Stimulated activated CD4-positive, alpha-beta T cell treated with anti-CD3 and anti-CD28 coated beads, Interleukin-2, amount 100 ng/mL, for 24 hours (primary cell): ENCODE measurements at regions not wholly inside any gene's neighbourhood (a gene's known extent, or its start where the extent isn't known, plus 50 kb on each side); places are given as distances from the start of the nearest gene placed in this dataset.

ENCODE experiments used
- DNase-seq, 2 donors: peaks; one replicate each; pipeline ENCODE4 v3.0.0-alpha.2; 2020

- no peak for DNase-seq
These were observed 500.7 kb downstream of the CETN3 start for GRCh38 chr5:89908876-89909275.

DNA sequence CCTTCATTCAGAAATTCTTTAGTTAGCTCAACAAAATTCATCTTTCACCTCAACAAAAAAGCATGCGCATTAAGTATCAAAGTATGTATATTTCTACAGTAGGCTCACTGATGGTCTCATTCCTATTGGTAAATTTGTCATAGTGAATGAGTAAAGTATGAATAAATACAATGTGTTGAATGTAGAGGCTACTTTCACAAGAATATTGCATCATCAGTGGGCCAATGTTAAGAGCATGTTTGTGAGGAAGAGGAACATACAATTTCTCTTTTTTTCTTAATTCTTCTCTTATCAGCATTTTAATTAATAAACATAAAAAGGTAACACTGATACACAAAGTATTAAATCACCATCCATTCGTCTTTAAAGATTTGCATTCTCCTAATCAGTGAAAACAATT is 505.1 kb downstream of the CETN3 start:
- DNase-seq = no peak

- no peak for DNase-seq
These were observed 507.6 kb downstream of the CETN3 start for GRCh38 chr5:89901983-89902382.

DNA sequence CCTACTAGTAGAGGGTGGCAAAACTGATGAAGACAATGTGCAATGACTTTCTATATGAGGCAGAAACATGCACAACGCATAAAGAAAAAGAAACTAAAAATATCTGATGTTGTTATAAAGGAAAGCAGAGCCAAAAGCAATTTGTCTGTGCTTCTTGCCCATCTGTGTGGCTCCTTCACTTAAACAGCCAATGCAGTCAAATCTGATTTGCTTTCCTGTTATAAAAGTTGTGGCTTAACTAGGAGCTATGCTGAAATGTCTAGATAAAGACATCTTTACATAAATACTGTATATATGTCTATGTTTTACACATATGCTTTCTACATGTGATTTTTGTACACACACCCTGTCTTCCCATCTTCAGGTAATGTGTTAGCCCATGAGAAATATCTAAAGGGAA is 508.2 kb downstream of the CETN3 start:
- no peak for DNase-seq

DNA sequence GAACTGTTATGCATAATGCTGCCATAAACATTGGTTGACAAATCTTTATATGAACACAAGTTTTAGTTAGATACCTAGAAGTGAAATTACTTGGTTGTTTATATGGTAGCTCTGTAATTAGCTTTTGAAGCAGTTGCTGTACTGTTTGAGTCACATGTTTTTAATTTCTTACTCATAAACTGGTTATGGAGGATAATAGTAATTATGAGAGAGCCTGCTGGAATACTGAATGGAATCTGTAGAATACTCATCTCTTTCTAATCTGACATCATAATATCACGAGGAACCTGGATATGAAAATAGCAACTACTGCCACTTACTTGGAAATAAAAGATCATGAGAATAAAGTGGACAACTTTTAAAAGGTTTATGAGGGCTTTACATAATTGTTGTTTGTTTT is 509.2 kb downstream of the CETN3 start:
- DNase-seq = no peak

DNA sequence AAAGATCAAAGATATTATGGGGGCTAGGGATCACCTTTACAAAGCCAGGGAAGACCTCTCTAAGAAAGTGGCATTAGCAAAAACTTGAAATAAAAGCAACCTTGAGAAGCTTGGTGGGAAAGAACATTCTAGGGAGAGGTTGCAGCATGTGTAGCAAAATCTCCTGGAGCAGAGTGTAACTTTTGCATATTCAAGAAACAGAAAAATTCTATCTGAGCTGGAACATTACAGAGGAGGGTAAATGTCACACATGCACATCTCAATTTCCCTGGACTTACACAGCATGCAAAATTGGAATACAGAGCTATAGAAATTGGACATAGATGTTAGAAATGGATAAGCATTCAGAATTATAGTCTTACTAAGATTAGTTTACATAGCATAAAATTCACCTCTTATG is 510.0 kb downstream of the CETN3 start:
- DNase-seq = no peak

DNA sequence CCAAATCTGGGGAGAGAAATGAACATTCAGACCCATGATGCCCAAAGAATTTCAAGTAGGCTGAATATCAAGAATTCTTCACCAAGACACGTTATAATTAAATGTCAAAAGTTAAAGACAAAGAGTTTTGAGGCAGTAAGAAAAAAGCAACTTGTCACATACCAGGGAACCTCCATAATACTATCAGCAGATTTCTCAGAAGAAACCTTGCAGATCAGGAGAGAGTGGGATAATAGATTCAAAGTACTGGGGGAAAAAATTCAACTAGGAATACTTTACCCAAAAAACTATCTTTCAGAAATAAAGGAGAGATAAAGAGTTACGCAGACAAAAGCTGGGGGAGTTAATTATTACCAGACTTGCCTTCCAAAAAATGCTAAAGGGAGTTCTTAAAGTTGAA is 516.0 kb downstream of the CETN3 start:
- no peak for DNase-seq

- no peak for DNase-seq
These were observed 523.9 kb downstream of the CETN3 start for GRCh38 chr5:89885670-89886069.

GRCh38 chr5:89883967-89884366 is 525.6 kb downstream of the CETN3 start:
- DNase-seq = no peak

GRCh38 chr5:89878140-89879132 is 531.1 kb downstream of the CETN3 start:
- no peak for DNase-seq

GRCh38 chr5:89871906-89872305 is 537.6 kb downstream of the CETN3 start:
- no peak for DNase-seq

DNA sequence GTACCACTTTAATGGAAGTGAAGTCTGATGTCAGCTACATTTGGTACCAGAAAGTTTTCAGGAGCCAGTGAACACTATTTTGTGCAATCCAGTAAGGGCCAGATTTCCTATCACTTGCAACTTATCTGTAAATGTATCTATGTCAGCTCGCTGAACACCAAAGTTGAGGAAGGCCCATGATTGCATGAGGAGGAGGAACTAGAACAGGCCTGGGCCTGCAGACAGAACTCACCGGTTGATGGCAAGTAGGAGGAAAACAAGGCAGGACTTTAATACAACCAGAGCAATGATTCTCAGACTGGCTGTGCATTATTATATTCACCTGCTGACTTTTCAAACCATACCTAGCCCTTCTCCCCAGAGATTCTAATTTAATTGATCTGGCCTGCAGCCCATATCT is 540.2 kb downstream of the CETN3 start:
- DNase-seq = no peak

DNA sequence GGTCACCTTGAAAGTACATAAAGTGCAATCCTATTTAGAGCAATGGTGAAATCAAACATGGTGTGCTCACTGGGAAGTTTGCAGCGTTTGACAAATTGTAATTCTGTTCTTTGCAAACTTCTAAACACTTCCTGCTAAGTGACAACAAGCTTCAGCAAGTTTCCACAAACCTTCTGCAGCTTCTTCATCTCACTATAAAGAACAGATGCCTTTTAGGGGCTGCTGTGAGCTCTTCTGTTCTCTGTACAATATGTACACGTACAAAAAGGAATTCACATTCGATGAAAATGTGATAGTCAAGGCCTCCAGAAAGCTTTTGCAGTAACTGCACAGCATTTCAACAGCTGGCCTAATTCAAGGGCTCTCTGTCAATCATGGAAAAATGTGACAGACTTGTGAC is 543.1 kb downstream of the CETN3 start:
- DNase-seq = no peak

DNA sequence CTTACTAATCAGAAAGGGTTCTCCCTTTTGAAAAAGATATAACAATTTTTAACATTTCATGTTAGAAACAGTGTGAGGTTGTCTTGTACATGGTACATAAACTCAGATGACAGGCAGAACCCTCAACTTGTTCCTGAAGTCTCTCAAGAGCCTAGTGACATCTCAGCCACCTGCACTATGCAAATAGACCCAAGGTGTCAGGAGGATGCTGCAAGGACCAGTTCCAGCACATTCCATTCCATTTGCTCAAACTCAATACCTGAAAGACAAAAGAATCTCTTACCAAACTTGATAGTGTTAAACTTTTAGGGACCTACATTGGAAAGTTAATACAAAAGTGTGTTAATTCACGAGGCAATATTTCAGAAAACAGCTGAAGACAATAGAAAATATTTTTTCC is 544.6 kb downstream of the CETN3 start:
- DNase-seq = no peak

DNA sequence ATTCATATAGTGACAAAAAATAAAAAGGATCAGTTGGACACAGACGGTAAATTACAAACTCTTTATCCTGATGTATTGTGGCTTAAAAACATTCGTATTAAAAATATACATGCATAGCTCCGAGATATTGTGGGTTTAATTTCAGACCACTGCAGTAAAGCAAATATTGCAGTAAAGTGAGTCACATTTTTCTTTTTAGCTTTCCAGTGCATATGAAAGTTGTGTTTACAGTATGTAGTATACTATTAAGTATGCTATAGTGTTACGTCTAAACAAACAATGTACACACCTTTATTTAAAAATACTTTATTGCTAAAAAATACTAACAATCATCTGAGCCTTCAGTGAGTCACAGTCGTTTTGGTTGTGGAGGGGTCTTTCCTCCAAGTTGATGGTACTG is 551.8 kb downstream of the CETN3 start:
- no peak for DNase-seq

GRCh38 chr5:89855417-89855816 is 554.1 kb downstream of the CETN3 start:
- no peak for DNase-seq

GRCh38 chr5:89851911-89852310 is 557.6 kb downstream of the CETN3 start:
- DNase-seq = no peak

GRCh38 chr5:89850513-89850865 is 559.1 kb downstream of the CETN3 start:
- DNase-seq = no peak

- no peak for DNase-seq
These were observed 559.6 kb downstream of the CETN3 start for GRCh38 chr5:89849830-89850512.

GRCh38 chr5:89847743-89848142 is 561.8 kb downstream of the CETN3 start:
- no peak for DNase-seq

DNA sequence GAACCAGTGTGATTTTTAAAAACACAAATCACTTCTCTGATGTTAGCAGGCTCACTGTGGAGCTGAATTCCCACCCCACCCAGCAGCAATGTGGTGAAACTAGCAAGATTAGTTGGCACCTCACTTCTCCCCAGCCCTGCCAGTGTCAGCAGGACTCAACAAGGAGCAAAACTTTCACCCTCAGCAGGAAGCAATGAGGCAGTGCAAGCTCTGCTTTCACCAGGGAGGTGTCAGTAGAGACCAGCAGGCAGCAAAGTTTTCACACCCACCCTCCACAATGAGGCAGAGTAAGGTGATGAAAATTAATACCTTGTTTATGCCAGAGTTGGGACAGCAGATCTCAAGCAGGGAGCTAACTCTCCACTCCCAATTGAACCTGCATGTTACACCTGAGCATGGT is 565.0 kb downstream of the CETN3 start:
- no peak for DNase-seq

- no peak for DNase-seq
These were observed 567.0 kb downstream of the CETN3 start for GRCh38 chr5:89842531-89842930.

DNA sequence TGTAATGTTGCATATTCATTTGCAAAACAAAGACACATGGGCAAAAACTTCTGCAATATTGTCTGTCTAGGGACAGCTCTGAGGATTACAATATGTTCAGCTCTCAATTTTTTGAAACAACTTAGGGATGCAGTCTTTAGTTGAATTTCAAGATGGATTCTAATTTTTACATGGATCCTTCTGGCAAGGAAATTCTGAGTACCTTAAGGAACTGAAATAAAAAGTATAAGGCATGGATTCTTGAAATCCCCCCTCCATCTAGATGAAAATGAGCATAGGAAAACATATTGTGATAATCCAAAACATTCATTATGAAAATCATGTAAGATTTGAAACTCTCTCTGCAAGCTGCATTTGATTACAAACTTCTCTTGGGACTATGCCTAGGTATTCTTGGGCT is 568.6 kb downstream of the CETN3 start:
- DNase-seq = no peak

DNA sequence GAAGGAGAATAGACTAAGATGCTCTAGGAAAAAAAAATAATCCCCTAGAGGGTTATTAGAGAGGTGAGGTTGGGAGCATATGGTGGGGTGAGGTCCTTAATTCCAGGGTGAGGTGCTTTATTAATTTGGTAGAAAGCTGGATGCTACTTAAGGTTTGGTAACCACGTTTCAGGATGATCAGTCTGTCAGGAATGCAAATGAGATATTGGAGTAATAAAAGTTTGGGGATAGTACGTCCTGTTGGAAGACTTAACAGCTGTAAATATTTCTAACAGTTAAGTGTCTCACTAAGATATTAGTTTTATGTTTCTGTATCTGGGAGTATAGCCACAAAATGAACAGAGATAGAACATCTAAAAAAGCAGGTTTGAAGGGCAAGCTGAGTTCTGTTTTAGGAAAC is 578.9 kb downstream of the CETN3 start:
- DNase-seq = no peak
